HG03571 (cell line): ENCODE measurements at regions not wholly inside any gene's neighbourhood (a gene's known extent, or its start where the extent isn't known, plus 50 kb on each side); places are given as distances from the start of the nearest gene placed in this dataset.

Experiments
- ATAC-seq: cut with Tn5 transposase; IDR thresholded peaks from one replicate; pipeline ENCODE4 v1.9.1; 2021; ENCODE audit not compliant: unreplicated experiment

GRCh38 chr3:103609472-103609871 is 1174.7 kb downstream of the ZPLD1 start:
- ATAC-seq = no peak

GRCh38 chr3:103613397-103614156 is 1178.8 kb downstream of the ZPLD1 start:
- ATAC-seq = no peak

- ATAC-seq = no peak
Measured at GRCh38 chr3:103614719-103615118, 1179.9 kb downstream of the ZPLD1 start.

- ATAC-seq = no peak
Measured at GRCh38 chr3:103617961-103618360, 1183.1 kb downstream of the ZPLD1 start.

- ATAC-seq = no peak
Measured at GRCh38 chr3:103624271-103624670, 1189.5 kb downstream of the ZPLD1 start.

- no peak for ATAC-seq
Measured at GRCh38 chr3:103629391-103629790, 1194.6 kb downstream of the ZPLD1 start.

- ATAC-seq = no peak
Measured at GRCh38 chr3:103644450-103644849, 1209.6 kb downstream of the ZPLD1 start.

GRCh38 chr3:103653996-103654395 is 1219.2 kb downstream of the ZPLD1 start:
- ATAC-seq = no peak

GRCh38 chr3:103657756-103658155 is 1222.9 kb downstream of the ZPLD1 start:
- ATAC-seq = no peak

GRCh38 chr3:103660810-103661209 is 1226.0 kb downstream of the ZPLD1 start:
- no peak for ATAC-seq

GRCh38 chr3:103662591-103662990 is 1227.8 kb downstream of the ZPLD1 start:
- no peak for ATAC-seq

- ATAC-seq = no peak
Measured at GRCh38 chr3:103672346-103672745, 1237.5 kb downstream of the ZPLD1 start.

GRCh38 chr3:103684904-103685303 is 1250.1 kb downstream of the ZPLD1 start:
- ATAC-seq = no peak

- ATAC-seq = no peak
Measured at GRCh38 chr3:103685939-103686338, 1251.1 kb downstream of the ZPLD1 start.

- no peak for ATAC-seq
Measured at GRCh38 chr3:103690536-103690935, 1255.7 kb downstream of the ZPLD1 start.

GRCh38 chr3:103693831-103694230 is 1259.0 kb downstream of the ZPLD1 start:
- no peak for ATAC-seq

- no peak for ATAC-seq
Measured at GRCh38 chr3:103698646-103699045, 1263.8 kb downstream of the ZPLD1 start.

- ATAC-seq = no peak
Measured at GRCh38 chr3:103699228-103699627, 1264.4 kb downstream of the ZPLD1 start.

GRCh38 chr3:103705641-103706040 is 1270.8 kb downstream of the ZPLD1 start:
- ATAC-seq = no peak

GRCh38 chr3:103706671-103707070 is 1271.9 kb downstream of the ZPLD1 start:
- no peak for ATAC-seq

GRCh38 chr3:103711670-103712069 is 1276.9 kb downstream of the ZPLD1 start:
- ATAC-seq = no peak

- ATAC-seq = no peak
Measured at GRCh38 chr3:103712320-103713008, 1277.6 kb downstream of the ZPLD1 start.

- no peak for ATAC-seq
Measured at GRCh38 chr3:103729547-103729946, 1294.7 kb downstream of the ZPLD1 start.
